ENCODE measurements at regions not wholly inside any gene's neighbourhood (a gene's known extent, or its start where the extent isn't known, plus 50 kb on each side); places are given as distances from the start of the nearest gene placed in this dataset.

DNA sequence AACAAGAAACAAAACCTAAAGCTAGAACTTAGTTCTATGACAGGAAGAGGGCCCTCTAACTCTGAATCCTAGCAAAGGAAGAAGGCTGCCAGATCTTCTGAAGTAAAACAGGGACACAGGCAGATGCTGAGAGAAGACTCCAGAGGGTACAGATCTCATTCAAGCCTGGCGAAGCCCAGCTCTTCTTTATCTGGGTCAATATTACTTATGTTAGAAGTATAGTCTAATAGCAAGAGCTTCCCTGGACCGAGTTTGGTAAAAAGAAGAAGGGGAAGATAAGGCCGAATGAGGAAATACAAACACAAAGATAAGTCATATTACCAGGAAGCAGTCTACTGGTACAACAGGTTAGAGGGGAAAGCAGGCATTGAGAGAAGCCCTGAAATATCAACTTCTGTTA lies 79.9 kb upstream of the CCDC91 start:
- DNase-seq: no peak

DNA sequence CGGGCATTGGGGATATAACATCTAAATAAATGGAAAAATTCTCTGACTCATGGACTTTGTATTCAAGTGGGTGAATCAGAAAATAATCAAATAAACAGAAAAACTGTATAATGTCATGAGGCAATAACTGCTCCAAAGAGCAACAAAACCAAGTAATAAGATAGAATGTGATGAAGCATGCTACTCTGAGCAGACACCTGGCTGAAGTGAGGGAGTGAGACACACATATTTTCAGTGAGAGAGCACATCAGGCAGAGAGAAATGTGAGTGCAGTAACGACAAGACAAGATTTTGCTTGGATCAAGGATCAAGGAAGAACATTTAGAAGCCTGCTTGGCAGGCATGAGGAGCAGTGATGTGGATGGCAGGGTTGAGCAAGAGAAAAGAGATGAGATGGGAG lies 75.8 kb upstream of the CCDC91 start:
- no peak for DNase-seq

DNA sequence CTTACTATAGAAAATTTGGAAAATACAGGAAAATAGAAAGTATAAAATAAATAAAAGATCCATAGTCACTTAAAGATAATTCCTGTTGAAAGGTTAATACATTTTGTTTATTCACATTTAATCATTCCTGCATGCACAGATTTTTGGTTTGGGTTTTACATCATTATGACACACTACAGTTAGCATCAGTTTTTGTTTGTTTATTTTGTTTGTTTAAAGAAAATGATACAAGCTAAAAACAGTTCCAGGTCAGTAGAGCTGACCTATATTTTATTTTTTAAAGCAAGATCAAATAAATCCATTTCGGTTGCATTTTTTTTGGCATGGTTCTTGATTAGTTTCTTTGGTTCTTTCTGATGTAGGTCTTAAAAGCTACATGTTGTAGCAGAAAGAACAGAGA lies 68.8 kb upstream of the CCDC91 start:
- DNase-seq: no peak

DNA sequence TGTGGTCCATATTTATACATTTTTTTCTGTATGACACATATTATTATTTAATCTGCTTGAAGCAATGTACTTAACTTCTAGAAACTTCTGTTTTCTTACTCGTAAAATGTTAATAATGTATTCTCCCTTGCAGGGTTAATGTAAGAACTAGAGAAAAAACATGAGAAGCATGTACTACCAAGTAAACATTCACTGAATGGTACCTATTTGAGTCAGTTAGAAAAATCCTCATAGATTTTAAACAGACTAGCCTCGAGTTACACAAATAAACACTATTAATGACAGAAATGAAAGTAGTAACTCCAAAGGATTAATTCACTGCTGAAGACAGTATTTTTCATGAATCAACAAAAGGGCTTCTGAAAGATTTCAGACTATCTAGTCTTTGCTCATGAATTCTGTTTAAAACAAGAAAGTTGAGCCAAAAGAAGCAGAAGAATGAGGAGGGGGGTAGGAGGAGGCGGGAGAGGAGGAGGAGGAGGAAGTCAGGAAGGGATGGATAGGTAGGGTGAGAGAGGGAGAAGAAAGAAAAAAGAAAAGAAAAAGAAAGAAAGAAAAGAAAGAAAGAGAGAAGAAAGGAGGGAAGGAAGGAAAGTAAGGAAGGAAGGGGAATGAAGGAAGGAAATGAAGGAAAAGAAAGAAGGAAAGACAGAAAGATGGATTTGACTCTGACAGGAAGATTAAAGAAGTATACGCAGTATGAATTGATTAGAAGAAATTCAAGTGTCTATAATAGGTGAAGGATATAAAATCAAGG lies 68.2 kb upstream of the CCDC91 start:
- DNase-seq: no peak

DNA sequence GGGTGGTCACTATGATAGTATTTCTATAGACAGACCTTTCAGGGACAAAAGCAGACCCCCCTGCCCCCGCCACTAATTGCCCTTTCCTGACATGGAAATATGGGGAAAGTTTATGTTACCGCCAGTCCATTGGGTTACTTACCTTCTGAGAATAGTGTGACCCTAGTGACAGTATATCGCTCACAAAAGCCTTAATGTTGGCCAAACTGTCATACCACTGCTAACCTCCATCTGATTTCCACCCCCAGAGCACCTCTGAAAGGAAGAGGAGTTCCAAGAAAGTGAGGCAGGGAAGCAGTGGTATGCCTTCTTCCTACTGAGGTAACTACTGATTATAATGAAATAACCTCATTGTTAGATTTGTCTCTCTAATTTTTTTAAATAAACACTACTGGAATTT lies 67.5 kb upstream of the CCDC91 start:
- DNase-seq: no peak

DNA sequence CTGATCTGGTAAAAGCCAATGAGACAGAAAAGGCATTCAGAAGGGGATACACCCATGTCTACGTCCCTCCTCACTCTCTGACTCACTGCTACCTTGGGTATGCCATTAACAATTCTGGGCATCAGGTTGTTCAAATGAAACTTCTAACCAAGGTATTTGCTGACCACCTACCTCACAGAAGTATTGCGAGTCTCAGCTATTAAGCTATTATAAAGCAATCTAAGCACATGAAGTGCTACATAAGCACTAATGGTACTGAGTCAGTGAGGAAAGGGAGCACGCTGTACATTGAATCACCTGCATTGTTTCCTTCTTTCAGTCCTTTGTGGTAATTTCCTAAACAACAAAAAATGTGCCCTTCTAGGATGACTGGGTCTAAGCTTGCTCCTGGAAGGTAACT lies 62.8 kb upstream of the CCDC91 start:
- DNase-seq: no peak

DNA sequence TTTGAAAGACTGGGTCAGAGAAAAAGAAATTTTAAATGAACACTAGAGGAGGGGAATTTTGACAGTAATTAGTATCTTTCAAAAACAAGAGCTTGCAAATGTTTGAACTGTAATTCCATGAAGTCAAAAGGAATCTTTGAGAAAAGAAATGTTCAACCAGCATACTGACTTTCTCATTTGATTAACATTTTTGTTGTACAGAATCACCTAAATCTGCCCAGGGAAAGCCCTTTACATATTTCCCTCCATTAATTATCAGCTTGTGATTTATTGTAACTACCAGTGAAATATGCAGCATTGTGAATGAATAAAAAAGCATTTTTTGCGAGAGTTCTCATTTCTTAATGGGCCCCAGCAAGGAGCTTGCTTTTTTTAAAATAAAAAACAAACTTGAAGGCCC lies 61.2 kb upstream of the CCDC91 start:
- DNase-seq: no peak

DNA sequence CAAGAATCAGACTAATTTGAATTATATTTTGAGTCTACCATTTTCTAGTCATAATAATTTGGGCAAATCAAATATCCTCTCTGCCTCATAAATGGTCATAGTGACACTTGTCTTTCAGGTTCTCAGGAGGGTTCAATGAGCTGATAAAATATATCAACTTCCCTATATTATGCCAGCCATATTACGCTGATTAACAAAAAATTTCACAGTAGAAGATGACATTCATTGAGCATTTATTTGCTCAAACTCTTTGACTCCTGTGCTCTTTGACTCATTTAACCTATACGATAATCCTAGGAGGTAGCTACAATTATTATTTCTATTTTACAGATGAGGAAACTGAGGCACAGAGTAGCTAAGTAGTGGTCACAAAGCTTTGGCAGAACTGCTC lies 60.0 kb upstream of the CCDC91 start:
- DNase-seq: no peak

DNA sequence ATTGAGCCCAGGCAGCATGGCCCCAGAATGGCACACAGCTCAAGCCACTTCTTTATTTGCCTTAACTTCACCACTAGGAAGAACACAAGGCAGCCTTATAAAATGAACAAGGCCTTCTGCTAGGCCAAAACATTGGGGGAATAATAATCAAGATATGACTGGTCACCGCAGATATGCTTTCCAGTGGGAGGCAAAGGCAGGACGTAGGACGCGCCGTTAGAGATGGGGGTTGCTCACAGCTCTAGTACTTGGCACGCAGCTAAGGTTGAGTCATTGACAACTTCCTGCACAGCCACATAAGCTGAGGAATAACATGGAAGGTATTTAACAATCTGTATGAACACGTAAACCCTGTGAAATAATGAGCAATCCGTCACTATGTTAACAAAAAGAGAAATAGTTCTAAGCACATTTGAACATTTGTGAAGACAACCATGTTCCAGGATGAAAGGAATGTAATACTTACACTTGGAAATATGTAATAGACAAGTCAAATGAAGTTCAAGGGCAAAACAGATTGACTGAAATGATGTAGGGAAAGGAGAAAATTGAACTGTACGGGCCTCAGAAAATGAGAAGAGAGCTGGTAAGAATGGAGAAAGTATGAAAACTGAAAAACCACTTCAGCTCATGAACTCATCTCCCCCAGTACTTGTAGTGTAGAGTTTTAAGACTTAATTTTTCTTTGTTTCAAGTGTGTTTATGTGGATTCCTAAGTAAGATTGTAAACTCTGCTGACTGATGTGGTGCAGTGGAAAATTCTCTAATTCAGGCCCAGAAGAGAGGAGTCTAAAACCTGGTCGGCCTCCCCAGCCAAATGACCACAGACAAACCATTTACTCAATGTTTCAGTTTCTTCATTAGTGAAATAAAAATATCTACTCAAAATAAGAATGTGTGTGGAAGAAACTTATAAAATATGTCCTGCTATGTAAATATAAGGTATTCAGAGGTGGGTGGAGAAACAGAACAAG lies 59.3 kb upstream of the CCDC91 start:
- no peak for DNase-seq

DNA sequence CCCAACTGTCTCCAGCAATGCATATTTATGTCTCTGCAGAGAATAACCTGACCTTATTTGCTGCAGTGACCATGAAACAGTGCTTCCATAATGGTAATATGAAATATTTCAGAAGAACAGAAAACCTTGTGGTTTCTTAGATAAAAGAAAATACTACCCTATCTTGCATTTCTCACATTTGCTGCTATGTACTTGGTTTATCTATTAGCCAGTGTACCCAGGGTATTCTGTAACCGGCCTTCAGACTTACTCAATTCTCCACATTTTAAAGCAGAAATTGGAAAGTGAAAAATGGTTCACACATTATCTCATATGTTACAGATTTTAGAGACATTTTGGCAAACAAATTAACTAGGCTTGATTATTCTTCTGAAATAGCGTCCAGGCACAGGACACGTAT lies 57.9 kb upstream of the CCDC91 start:
- no peak for DNase-seq

DNA sequence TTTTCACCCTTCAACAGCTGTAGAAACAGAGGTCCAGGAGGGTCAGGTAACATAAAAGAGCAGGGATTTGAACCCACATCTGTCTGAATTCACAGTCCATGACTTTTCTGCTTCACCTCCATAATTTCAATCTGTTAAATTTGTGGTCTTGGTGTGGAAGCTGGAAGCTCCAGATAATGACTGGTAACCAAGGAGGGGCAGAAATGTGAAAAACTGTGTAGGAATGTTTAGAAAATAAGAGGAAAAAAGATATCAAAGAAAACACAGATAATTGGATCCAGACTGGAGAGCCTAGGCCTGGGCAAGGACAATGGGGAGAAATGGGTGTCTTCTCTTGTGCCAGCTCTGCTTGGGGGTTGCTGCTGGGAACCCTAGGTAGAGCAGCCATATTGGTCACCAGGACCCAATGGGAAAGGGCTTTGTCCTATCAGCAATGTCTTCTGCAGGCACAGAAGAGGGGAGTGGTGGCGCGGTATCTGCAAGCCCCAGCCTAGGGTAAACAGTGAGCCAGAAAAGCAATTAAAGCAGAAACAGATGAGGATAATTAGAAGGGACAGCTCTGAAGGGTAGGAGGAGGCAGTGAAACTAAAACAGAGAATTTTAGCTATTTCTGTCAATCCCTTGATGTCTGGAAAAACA lies 54.3 kb upstream of the CCDC91 start:
- DNase-seq: no peak

DNA sequence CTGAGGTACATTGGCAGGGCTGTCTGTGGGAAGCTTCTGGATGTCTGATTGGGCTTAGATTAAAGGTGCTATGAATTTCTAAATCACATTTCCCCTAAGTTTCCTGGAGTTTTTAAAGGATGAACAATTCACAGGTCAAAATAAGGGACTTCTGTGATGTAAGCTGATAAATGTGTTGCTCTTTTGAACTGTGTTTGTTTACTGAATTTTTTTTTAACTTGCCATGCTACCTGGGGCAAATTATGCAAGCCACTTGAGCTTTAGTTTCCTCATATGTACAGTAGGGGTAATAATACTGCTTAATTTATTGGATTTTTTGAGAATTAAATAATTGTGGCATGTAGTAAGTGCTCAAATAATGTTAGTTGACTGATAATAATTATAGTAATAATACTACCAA lies 52.8 kb upstream of the CCDC91 start:
- no peak for DNase-seq

DNA sequence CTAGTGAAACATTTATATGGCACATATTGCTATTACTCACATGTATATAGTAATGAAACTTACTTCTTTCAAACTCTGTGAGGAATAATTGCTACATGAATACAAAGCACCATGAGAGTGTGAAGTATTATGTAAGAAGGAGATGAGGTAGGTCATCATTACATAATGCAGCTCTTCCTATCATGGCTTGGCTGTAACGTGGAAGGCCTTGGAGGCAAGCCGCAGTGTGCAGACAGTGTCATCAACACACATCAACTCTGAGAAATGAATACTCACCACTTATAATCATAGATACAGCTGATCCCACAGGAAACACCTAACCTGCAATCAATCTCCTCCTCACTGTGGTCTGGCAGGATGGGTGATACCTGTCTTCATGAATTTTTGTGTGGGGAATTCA lies 49.9 kb upstream of the CCDC91 start:
- DNase-seq: no peak

All from NCI-H524 treated with DMSO at 0.1 percent for 48 hours (cell line).